ENCODE measurements at regions not wholly inside any gene's neighbourhood (a gene's known extent, or its start where the extent isn't known, plus 50 kb on each side); places are given as distances from the start of the nearest gene placed in this dataset.
"Not testable (repeated sequence)": the region's sequence is repeated elsewhere in the genome, so short reads cannot be mapped to it uniquely, and the experiment has no call there.

GRCh38 chr16:77511053-77511452 lies 76.2 kb upstream of the ADAMTS18 start:
- no peak for DNase-seq (ENCODE audit: low spot score in 2 of 2)
- Histone ChIP-seq H3K36me3 (no peaks in the 10 kb centered on the region), H3K27me3 (no peaks in the 10 kb centered on the region), H3K4me1 (no peaks in the 10 kb centered on the region), H3K9me3 (no peaks in the 10 kb centered on the region), H3K4me3 (no peak overlapping the region), H3K27ac (no peak overlapping the region)
- no peak for TF ChIP-seq CTCF (IDR thresholded peaks at IDR 0.05)
- TF ChIP-seq POLR2A (IDR thresholded peaks at IDR 0.05): no peak
- no peak for TF ChIP-seq EP300 (IDR thresholded peaks at IDR 0.05)
- WGBS, 2 donors: 49 to 53% methylated on average over 5 of the region's 5 CpGs

- Histone ChIP-seq H3K4me3 (no peak overlapping the region), H3K36me3 (no peaks in the 10 kb centered on the region), H3K4me1 (no peaks in the 10 kb centered on the region), H3K27ac (no peak overlapping the region), H3K27me3 (no peaks in the 10 kb centered on the region), H3K9me3 (no peaks in the 10 kb centered on the region)
- 51 to 58% methylated on average over 5 of the region's 5 CpGs for WGBS, 2 donors
- DNase-seq (ENCODE audit: low spot score in 2 of 2): no peak
- TF ChIP-seq EP300 (IDR thresholded peaks at IDR 0.05): no peak
- TF ChIP-seq CTCF (IDR thresholded peaks at IDR 0.05): no peak
- TF ChIP-seq POLR2A (IDR thresholded peaks at IDR 0.05): no peak
Measured at GRCh38 chr16:77514500-77515220, 79.8 kb upstream of the ADAMTS18 start.

GRCh38 chr16:77525226-77525625 lies 90.4 kb upstream of the ADAMTS18 start:
- not testable (repeated sequence) for DNase-seq (ENCODE audit: low spot score in 2 of 2); H3K27ac ChIP-seq; H3K27me3 ChIP-seq; H3K4me3 ChIP-seq; H3K4me1 ChIP-seq; H3K36me3 ChIP-seq
- 81 to 91% methylated on average over 6 of the region's 6 CpGs for WGBS, 2 donors
- H3K9me3 ChIP-seq: peaks cover 0 to 12% (median 0%) of the 10 kb centered on the region in 4 donors

- Histone ChIP-seq H3K27ac (no peak overlapping the region), H3K4me1 (no peaks in the 10 kb centered on the region), H3K9me3 (no peaks in the 10 kb centered on the region), H3K36me3 (no peaks in the 10 kb centered on the region), H3K27me3 (no peaks in the 10 kb centered on the region), H3K4me3 (no peak overlapping the region)
- no peak for TF ChIP-seq POLR2A (IDR thresholded peaks at IDR 0.05)
- no peak for TF ChIP-seq EP300 (IDR thresholded peaks at IDR 0.05)
- no peak for TF ChIP-seq CTCF (IDR thresholded peaks at IDR 0.05)
- DNase-seq (ENCODE audit: low spot score in 2 of 2): no peak
- WGBS, 2 donors: 45 to 83% methylated on average over 1 of the region's 1 CpG
Measured at GRCh38 chr16:77531752-77532151, 96.9 kb upstream of the ADAMTS18 start.

GRCh38 chr16:77536809-77537208 lies 102.0 kb upstream of the ADAMTS18 start:
- 25 to 58% methylated on average over 5 of the region's 5 CpGs for WGBS, 2 donors
- H3K4me3 ChIP-seq: no peak overlapping the region
- H3K9me3 ChIP-seq: no peaks in the 10 kb centered on the region
- TF ChIP-seq EP300 (IDR thresholded peaks at IDR 0.05) (no peak), POLR2A (IDR thresholded peaks at IDR 0.05) (no peak), CTCF (IDR thresholded peaks at IDR 0.05) (no peak)
- H3K4me1 ChIP-seq: no peaks in the 10 kb centered on the region
- H3K27me3 ChIP-seq: no peaks in the 10 kb centered on the region
- H3K36me3 ChIP-seq: no peaks in the 10 kb centered on the region
- no peak for DNase-seq (ENCODE audit: low spot score in 2 of 2)
- H3K27ac ChIP-seq: no peak overlapping the region
